Uterus (tissue), 2 donors: ENCODE measurements at regions not wholly inside any gene's neighbourhood (a gene's known extent, or its start where the extent isn't known, plus 50 kb on each side); places are given as distances from the start of the nearest gene placed in this dataset.
"Not testable (repeated sequence)": the region's sequence is repeated elsewhere in the genome, so short reads cannot be mapped to it uniquely, and the experiment has no call there.

Experiments
- CTCF ChIP-seq, 4 experiments: fragments of 200-600 bp in 2 of 4; fragments of 450-650 bp in 2 of 4; sonication (generic) in 2 of 4; IDR thresholded peaks; one replicate each; pipeline ENCODE4 v1.5.1; 2016 to 2019; ENCODE audit warnings: antibody characterized with exemption in 4 of 4, mild to moderate bottlenecking in 2 of 4, moderate library complexity in 1 of 4
- POLR2A ChIP-seq, 2 donors: fragments of 450-650 bp; IDR thresholded peaks; one replicate each; pipeline ENCODE4 v1.6.1; 2016; ENCODE audit warnings: antibody characterized with exemption in 2 of 2, mild to moderate bottlenecking in 1 of 2, moderate library complexity in 1 of 2

GRCh38 chr5:118502232-118502631 lies 486.1 kb downstream of the DTWD2 start:
- TF ChIP-seq CTCF, POLR2A (IDR thresholded peaks at IDR 0.05): not testable (repeated sequence)
